Spleen (tissue), 7 donors: ENCODE measurements at regions not wholly inside any gene's neighbourhood (a gene's known extent, or its start where the extent isn't known, plus 50 kb on each side); places are given as distances from the start of the nearest gene placed in this dataset.

Experiments
- POLR2A ChIP-seq, 3 donors: fragments of 450-650 bp; IDR thresholded peaks; one replicate each; pipeline ENCODE4 v1.5.1; 2017; ENCODE audit warnings: antibody characterized with exemption in 3 of 3, mild to moderate bottlenecking in 1 of 3
- TF ChIP-seq, protein P1 (sequence below), 11 experiments: fragments of 200-600 bp in 7 of 11; fragments of 450-650 bp in 4 of 11; sonication (generic) in 4 of 11; IDR thresholded peaks in 8 of 11; conservative IDR thresholded peaks in 3 of 11; 1 replicate in 7 of 11; 2 replicates in 4 of 11; pipeline versions ENCODE4 v1.4.0 to v1.8.0; 2016 to 2021; ENCODE audit warnings: antibody characterized with exemption in 11 of 11, inconsistent platforms in 4 of 11, mild to moderate bottlenecking in 1 of 11
- donor health status: DM: no; HTN: no; CAD: no; lungs with moderate emphysema.
- donor health status: DM: no; HTN: no; CAD: no.
- donor health status: DM: no; HTN: no; CAD: no.

DNA sequence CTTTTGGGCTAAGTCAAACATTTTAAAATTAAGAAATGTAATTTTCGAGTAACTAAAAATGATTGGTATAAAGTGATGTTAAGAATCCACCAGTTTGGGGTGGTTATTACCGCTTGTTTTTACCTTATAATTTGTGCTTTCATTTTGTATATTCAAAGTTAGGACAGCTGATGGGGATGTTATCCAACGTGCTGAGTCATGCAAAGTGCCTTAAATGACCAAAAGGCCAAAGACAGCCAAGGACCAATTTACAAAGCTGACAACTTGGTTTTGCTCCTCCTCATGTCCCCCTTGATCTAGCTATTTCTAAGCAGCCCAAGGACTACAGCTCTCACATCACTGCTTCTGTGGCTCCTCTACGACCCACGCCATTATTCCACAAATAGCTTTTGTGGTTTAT lies 181.4 kb upstream of the PCDH7 start:
- TF ChIP-seq, protein P1, sequence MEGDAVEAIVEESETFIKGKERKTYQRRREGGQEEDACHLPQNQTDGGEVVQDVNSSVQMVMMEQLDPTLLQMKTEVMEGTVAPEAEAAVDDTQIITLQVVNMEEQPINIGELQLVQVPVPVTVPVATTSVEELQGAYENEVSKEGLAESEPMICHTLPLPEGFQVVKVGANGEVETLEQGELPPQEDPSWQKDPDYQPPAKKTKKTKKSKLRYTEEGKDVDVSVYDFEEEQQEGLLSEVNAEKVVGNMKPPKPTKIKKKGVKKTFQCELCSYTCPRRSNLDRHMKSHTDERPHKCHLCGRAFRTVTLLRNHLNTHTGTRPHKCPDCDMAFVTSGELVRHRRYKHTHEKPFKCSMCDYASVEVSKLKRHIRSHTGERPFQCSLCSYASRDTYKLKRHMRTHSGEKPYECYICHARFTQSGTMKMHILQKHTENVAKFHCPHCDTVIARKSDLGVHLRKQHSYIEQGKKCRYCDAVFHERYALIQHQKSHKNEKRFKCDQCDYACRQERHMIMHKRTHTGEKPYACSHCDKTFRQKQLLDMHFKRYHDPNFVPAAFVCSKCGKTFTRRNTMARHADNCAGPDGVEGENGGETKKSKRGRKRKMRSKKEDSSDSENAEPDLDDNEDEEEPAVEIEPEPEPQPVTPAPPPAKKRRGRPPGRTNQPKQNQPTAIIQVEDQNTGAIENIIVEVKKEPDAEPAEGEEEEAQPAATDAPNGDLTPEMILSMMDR (IDR thresholded peaks at IDR 0.05 in 8 of 11, conservative IDR thresholded peaks at IDR 0.05 in 3 of 11): no peak
- TF ChIP-seq POLR2A (IDR thresholded peaks at IDR 0.05): no peak
